Stimulated activated CD4-positive, alpha-beta T cell treated with anti-CD3 and anti-CD28 coated beads, Interleukin-4, amount 100 ng/mL, for 4 hours (primary cell): ENCODE measurements at regions not wholly inside any gene's neighbourhood (a gene's known extent, or its start where the extent isn't known, plus 50 kb on each side); places are given as distances from the start of the nearest gene placed in this dataset.

Experiments used
- DNase-seq, 2 experiments: peaks; one replicate each; pipeline ENCODE4 v3.0.0-alpha.2; 2020

GRCh38 chr2:81739966-81740365 is 1435.4 kb upstream of the LRRTM1 start:
- no peak for DNase-seq

- no peak for DNase-seq
These were observed 1430.4 kb upstream of the LRRTM1 start for GRCh38 chr2:81734981-81735380.

GRCh38 chr2:81714817-81715216 is 1410.3 kb upstream of the LRRTM1 start:
- DNase-seq: no peak

GRCh38 chr2:81706856-81707255 is 1402.3 kb upstream of the LRRTM1 start:
- no peak for DNase-seq

- no peak for DNase-seq
These were observed 1399.3 kb upstream of the LRRTM1 start for GRCh38 chr2:81703831-81704230.

- no peak for DNase-seq
These were observed 1388.0 kb upstream of the LRRTM1 start for GRCh38 chr2:81692566-81692965.

DNA sequence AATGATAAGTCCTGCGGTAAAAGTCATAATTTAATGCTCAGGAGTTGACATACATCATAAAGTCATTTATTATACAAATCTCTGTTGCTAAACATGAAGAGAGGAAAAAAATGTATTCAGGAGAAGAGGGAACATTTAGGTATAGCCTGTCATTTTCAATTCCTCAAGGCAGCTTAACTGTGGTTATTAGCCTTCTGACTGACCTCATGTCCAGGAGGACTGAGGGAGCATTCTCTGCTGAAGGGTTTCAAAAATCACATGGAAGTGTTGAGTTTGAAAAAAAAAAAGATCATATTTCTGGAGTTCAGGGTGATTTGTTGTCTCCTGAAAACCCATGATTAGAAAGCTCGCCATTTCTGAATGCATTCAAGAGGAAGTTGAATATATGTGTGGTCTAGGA is 1371.1 kb upstream of the LRRTM1 start:
- DNase-seq: no peak

DNA sequence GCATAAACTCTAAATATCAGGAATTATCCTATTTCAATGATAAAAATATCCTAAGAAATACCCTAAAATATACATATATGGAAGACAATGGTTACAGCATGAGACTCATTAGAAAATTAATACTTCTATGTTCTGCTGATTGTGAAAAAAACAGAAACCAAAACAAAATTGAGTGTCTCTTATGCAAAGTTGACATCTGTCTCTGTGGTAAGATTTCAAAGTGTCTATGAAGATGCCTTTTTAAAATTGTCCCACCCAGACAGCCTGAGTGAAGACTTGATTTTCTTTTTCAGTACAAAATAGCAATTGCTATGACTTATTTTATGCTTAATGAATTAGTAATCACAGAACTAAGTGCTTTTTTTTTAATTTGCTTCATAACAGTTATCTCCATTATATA is 1368.4 kb upstream of the LRRTM1 start:
- no peak for DNase-seq

GRCh38 chr2:81672516-81672915 is 1368.0 kb upstream of the LRRTM1 start:
- no peak for DNase-seq

DNA sequence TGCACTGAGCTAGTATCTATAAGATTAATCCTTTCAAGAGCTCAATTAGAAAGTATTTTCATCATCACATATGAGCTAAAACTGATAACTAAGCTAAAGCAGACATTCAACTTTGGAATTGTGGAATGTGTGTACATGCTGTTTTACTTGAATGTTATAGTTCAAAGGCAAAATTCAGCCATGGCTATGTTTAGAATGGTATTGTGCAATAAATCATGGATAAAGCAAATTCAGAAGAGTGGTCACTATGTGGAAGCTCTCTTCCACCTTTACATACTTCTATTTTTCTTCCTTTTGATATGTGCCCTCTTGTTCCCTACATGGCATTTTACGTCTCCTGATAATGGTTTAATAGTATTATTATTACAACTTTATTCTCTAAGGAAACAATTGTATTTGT is 1366.3 kb upstream of the LRRTM1 start:
- no peak for DNase-seq

- DNase-seq: no peak
These were observed 1356.5 kb upstream of the LRRTM1 start for GRCh38 chr2:81661081-81661480.

- DNase-seq: no peak
These were observed 1353.7 kb upstream of the LRRTM1 start for GRCh38 chr2:81658227-81658626.

GRCh38 chr2:81650048-81650971 is 1345.8 kb upstream of the LRRTM1 start:
- no peak for DNase-seq

GRCh38 chr2:81648806-81649205 is 1344.3 kb upstream of the LRRTM1 start:
- no peak for DNase-seq

- DNase-seq: no peak
These were observed 1343.8 kb upstream of the LRRTM1 start for GRCh38 chr2:81648370-81648769.

GRCh38 chr2:81647715-81648230 is 1343.2 kb upstream of the LRRTM1 start:
- DNase-seq: no peak

- no peak for DNase-seq
These were observed 1341.3 kb upstream of the LRRTM1 start for GRCh38 chr2:81645745-81646301.

- DNase-seq: no peak
These were observed 1339.6 kb upstream of the LRRTM1 start for GRCh38 chr2:81644189-81644588.

GRCh38 chr2:81624825-81625224 is 1320.3 kb upstream of the LRRTM1 start:
- DNase-seq: no peak

GRCh38 chr2:81600088-81600487 is 1295.5 kb upstream of the LRRTM1 start:
- no peak for DNase-seq

DNA sequence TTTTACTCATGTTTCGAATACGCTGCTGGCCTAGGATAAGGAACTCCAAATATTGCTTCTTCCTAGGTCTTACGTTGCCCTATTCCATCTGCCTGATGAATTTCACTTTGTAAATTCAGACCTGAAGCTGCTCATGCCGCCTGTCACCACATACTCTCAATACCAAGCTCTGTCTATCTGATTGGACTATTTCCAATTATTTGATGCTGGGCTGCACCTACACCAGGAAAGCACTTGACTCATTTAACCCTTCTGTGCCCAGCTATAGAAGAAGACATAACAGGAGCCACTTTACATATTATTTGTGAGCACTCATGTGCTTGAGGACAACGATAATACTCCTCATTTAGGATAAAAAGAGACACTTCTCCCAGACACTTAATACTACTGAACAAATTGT is 1293.9 kb upstream of the LRRTM1 start:
- no peak for DNase-seq

DNA sequence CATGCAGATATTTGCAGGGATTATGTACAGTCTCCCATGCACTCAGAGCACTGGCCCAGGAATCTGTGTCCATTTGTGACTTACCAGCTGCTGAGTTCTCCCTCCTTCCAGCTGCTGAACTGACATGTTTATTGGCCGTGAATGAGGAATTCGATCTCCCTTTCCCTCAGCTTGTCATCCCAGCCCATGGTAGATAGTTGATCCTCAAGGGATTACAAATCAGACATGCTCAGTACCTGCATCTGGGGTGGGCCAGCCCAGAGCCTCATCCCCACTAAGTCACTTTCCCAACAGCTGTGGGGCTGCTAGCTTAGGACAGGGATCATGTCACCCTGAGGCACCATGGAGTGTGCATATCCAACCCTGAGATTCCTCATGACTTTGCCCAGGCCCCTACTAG is 1284.9 kb upstream of the LRRTM1 start:
- no peak for DNase-seq

DNA sequence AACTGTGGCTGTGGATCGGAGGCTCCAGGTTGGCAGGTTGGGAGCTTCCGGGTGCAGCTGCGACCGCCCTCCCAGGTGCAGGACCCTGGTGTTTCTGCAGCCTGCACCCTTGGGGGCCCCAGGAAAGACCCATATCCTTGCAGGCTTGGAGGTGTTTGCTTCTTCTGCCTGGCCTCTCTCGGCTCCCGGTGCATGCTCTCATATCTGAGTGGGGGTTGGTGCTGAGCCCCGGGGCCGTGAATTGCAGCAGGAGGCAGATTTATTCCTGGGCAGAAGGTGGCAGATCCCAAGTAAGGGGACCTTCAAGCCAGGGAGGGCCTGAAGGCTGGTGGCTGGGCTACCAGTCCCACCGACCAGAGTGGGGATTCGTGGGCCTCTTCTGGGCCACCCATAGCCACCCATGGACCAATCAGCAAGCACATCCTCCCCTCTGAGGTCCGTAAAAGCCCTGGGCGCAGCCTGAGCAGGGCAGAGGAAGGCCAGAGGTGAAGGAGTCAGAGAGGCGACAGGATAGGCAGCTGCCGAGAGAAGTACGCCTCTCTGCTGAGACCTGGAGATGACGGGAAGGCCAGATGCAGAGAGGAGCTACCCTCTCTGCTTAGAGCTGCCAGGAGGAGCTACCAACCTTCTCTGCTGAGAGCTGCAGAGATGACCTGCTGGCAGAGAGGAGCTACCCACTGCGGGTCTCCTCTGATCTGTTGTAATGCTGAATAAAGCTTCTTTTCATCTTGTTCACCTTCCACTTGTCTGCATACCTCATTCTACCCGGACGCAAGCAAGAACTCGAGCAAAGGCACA is 1279.0 kb upstream of the LRRTM1 start:
- DNase-seq: no peak

DNA sequence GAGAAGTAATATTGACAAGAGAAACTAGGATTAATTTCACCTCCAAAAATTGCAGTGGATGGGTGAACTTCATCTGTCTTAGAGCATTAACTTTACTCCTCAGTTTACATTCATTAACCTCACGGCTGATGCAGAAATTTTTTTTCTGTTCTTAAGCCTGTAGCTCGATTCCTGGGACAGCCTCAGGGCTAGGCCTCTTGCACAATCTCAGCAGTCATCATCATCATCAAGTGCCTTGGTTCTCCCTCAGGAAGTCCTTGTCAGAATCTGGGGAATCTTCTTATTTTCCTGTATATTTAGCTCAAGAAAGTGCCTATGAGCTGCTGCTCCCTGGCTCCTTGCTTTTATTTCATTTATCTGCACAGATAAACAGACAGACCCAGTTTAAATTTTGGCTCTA is 1272.2 kb upstream of the LRRTM1 start:
- DNase-seq: no peak
